Dermis microvascular lymphatic vessel endothelial cell (primary cell): ENCODE measurements at regions not wholly inside any gene's neighbourhood (a gene's known extent, or its start where the extent isn't known, plus 50 kb on each side); places are given as distances from the start of the nearest gene placed in this dataset.
"Not testable (repeated sequence)": the region's sequence is repeated elsewhere in the genome, so short reads cannot be mapped to it uniquely, and the experiment has no call there.

Experiments
- DNase-seq, 2 donors: peaks; one replicate each; pipeline versions ENCODE4 v3.0.0 to v3.0.0-alpha.2; 2010; ENCODE audit warnings: low read depth in 2 of 2

DNA sequence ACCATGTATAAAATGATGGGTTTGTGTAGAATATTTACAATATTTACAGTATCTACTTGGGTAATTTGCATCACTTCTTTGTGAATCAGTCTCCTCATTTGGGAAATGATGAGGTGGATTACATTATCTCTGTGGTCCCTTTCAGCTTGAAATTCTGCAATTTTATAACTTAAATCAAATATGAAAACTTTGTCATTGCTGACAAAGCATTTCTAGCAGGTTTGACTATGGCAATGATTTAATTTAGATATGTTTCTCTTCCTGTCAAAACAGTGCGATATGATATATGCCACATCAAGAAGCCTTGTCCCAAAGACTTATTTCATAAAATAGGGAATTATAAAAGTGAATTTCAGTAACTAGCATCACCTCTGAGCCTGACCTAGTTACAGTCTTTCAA, 315.8 kb upstream of the MEIS2 start:
- DNase-seq = no peak

- DNase-seq = no peak
Observed at GRCh38 chr15:37425541-37425940, 325.2 kb upstream of the MEIS2 start.

- not testable (repeated sequence) for DNase-seq
Observed at GRCh38 chr15:37427393-37427792, 327.0 kb upstream of the MEIS2 start.

DNA sequence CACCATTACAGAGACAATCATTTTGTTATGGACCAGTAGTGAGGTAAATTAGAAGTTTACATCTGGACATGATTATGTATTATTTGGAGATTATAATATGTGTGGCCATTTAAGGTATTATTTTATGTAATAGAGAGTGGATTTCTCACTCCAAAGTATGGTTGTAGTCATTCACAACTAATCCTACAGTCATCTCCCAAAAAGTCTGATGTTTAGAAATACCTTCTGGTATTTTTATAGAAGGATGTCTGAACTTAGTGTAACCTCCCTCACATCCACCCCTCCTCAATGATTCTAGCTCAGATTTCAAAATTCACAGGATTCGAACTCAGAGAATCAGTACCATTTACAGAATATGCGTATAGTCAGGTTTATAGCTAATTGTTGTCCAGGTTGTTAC, 346.6 kb upstream of the MEIS2 start:
- DNase-seq = no peak

- DNase-seq = no peak
Observed at GRCh38 chr15:37452498-37452897, 352.1 kb upstream of the MEIS2 start.

DNA sequence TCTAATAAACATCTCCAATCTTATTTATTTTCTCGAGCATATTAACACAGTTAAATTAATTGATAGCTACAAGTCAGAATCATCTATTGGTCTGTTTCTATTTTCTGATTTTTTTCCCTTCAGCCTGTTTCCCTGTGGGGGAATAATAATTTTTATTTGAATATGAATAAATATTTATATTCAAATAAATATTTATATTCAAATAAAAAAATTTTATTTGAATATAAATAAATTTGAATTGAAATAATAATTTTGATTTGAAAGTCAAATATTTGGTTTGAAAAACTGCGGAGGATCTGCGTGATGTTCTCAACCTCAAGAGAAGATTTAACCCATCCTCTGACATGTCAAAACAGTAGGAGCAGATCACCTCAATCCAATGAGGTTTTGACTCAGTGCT, 380.1 kb upstream of the MEIS2 start:
- no peak for DNase-seq

GRCh38 chr15:37481126-37481525, 380.8 kb upstream of the MEIS2 start:
- DNase-seq = no peak

DNA sequence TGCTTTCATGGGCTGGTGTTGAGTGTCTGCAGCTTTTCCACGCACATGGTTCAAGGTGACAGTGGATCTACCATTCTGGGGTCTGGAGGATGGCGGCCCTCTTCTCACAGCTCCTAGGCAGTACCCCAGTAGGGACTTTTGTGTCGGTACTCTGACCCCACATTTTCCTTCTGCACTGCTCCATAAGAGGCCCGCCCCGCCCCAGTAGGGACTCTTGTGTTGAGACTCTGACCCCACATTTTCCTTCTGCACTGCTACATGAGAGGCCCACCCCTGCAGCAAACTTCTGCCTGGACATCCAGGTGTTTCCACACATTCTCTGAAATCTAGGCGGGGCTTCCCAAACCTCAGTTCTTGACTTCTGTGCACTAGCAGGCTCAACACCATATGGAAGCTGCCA, 383.4 kb upstream of the MEIS2 start:
- DNase-seq = no peak

- no peak for DNase-seq
Observed at GRCh38 chr15:37485056-37485455, 384.7 kb upstream of the MEIS2 start.

- no peak for DNase-seq
Observed at GRCh38 chr15:37490707-37491106, 390.4 kb upstream of the MEIS2 start.

- DNase-seq = no peak
Observed at GRCh38 chr15:37516621-37517020, 416.3 kb upstream of the MEIS2 start.

- DNase-seq = no peak
Observed at GRCh38 chr15:37517191-37517895, 417.0 kb upstream of the MEIS2 start.

DNA sequence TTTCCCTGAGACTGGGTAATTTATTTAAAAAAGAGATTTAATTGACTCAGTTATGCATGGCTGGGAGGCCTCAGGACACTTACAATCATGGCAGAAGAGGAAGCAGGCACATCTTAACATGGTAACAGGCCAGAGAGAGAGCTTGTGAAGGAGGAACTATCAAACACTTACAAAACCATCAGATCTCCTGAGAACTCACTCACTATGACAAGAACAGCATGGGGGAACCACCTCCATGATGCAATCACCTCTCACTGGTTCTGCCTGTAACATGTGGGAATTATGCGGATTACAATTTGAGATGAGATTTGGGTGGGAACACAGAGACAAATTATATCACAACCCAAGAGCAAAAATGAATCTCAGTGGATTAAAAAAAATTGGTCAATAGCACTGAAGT, 416.0 kb upstream of the TMCO5A start:
- DNase-seq = no peak

- DNase-seq = no peak
Observed at GRCh38 chr15:37520026-37520425, 414.4 kb upstream of the TMCO5A start.

GRCh38 chr15:37520882-37521281, 413.6 kb upstream of the TMCO5A start:
- no peak for DNase-seq

- no peak for DNase-seq
Observed at GRCh38 chr15:37524601-37525000, 409.8 kb upstream of the TMCO5A start.

DNA sequence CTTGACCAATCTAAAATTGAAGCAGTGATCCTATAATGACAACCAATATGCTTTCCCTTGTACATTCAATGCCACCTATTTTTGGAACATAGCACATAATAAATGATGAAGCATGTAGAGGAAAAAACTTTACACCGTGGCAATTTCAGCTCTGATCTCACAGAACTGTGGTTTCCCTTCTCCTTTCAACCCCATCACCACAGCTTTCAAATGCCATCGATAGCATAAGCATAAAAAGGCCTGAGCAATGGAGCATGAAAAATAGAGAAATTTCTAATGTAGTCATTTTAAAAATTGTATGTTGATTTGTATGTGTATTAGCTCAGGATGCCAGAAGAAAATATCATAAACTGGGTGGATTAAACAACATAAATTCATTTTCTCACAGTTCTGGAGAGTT, 406.0 kb upstream of the TMCO5A start:
- no peak for DNase-seq

- DNase-seq = no peak
Observed at GRCh38 chr15:37536967-37537605, 397.4 kb upstream of the TMCO5A start.

GRCh38 chr15:37537802-37538201, 396.6 kb upstream of the TMCO5A start:
- no peak for DNase-seq

DNA sequence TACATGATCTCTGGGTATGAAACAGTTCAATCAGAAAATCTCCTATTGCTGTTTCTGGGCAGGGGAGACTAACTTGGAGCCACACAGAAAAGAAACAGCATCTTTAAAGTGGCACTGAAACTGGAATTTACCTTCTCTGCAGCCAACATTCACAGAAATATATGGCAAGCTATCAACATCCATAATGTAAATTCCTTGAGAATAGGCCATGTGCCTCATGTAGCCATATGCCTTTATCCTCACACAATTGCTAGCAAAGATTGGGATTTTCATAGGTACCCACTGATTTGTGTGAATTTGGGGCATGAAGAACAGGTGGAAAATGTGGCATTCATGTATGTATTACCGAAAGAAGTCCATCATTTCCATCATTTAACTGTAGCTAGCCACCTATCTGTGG, 386.3 kb upstream of the TMCO5A start:
- DNase-seq = no peak

DNA sequence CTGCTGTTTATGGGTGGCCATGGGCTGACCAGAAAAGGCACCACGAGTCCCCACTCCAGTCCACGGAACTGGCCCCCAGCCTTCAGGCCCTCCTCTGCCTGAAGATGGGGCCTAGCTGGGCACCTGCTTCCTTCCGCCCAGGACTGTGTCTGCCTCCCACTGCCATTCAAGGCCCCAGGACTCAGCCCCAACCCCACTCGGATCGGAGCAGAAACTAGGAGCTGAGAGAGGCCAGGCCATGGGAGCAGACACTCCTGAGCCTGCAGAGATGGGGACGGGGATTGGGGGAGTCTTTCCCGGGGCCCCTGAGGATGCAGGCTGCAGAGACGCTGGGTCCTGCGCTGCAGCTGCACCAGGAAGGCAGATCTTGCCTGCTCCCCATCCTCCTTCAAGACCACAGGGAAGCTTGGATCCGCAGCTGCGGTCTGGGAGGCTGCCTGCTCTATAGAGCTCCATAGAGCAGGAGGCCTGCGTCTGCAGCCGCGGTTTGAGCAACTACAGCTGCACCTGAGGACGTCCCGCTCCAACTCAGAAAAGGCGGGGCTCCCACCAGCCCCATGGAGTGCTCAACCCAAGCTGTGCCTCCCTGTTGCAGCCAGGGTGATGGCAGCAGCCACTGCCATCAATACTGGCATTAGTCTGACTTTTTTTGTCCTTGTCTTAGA, 383.9 kb upstream of the TMCO5A start:
- no peak for DNase-seq

DNA sequence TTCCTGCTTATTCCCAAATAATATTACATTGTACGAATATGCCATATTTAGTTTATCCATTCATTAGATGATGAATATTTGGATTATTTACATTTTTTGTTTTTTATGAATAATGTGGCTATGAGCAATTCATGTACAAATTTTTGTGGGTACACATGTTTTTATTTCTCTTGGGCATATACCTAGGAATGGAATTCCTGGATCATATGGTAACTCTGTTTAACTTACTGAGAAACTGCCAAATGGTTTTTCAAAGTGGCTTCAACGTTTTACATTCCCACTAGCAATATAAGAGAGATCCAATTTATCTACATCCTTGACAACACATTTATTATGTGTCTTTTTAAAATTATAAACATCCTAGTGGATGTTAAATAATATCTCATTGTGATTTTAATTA, 362.0 kb upstream of the TMCO5A start:
- DNase-seq = no peak

DNA sequence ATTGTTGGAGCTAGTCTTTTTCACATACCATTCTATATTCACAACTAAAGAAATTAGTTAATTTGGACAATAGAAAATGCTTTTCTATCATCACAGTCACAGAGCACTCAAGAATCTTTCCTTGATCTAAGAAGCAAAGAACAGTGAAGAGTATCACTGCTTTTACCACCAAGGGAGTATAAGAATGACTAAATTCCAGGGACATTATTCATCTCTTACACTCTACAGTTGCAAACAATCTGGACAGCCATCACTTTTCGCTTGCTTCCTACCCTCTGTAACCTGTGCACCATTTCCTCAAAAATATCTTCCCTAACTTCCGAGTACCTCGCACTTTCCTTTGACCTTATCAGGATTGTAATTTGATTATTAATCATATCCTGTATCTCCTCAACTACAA, 359.5 kb upstream of the TMCO5A start:
- no peak for DNase-seq
